WERI-Rb-1 (cell line): ENCODE measurements at regions not wholly inside any gene's neighbourhood (a gene's known extent, or its start where the extent isn't known, plus 50 kb on each side); places are given as distances from the start of the nearest gene placed in this dataset.
A peak's percentile ranks its signal among the peaks of the same experiment; 100 is the strongest.

Experiments used
- DNase-seq: peaks from one replicate; pipeline ENCODE4 v3.0.0-alpha.2; 2020
- H3K27ac ChIP-seq: fragments of 250-450 bp; sonication (Bioruptor Pico); 2 replicates; pipeline ENCODE4 v1.5.1; 2020; ENCODE audit warnings: mild to moderate bottlenecking, moderate library complexity
- H3K27me3 ChIP-seq: fragments of 250-450 bp; sonication (Bioruptor Pico); 2 replicates; pipeline ENCODE4 v1.5.1; 2021; ENCODE audit warnings: mild to moderate bottlenecking, low read depth, moderate library complexity; ENCODE audit not compliant: insufficient read depth, severe bottlenecking
- H3K36me3 ChIP-seq: fragments of 250-450 bp; sonication (Bioruptor Pico); 2 replicates; pipeline ENCODE4 v1.5.1; 2020; ENCODE audit warnings: mild to moderate bottlenecking, moderate library complexity
- H3K4me3 ChIP-seq: 2 replicates; pipeline ENCODE4 v1.5.1; 2011; ENCODE audit warnings: low read depth, mild to moderate bottlenecking, control low read depth, low read length
- H3K9me3 ChIP-seq: fragments of 250-450 bp; sonication (Bioruptor Pico); 2 replicates; pipeline ENCODE4 v1.5.1; 2021; ENCODE audit warnings: mild to moderate bottlenecking, moderate library complexity; ENCODE audit not compliant: severe bottlenecking
- CTCF ChIP-seq: IDR thresholded peaks from 2 replicates; pipeline ENCODE4 v1.5.1; 2011; ENCODE audit warnings: low read depth, mild to moderate bottlenecking, control low read depth, inconsistent platforms, low read length

DNA sequence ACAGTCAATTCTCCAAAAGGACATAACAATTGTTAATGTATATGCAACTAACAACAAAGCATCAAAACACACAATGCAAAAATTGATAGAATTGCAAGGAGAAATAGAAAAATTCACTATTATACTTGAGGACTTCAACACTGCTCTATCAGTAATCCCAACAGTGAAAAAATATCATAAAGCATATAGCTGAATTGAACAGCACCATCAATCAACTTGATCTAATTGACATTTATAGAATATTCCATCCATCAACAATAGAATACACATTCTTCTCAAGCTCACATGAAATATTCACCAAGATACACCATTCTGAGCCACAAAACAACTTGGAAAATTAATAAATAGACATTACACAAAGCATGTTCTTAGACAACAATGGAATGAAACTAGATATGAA lies 60.1 kb upstream of the ASXL3 start:
- DNase-seq: no peak
- peaks cover 2% of the 10 kb centered on the region for H3K27me3 ChIP-seq
- TF ChIP-seq CTCF: no peak

GRCh38 chr18:33513027-33513426 lies 65.0 kb upstream of the ASXL3 start:
- H3K27ac ChIP-seq: no peak overlapping the region
- no peaks in the 10 kb centered on the region for H3K9me3 ChIP-seq
- TF ChIP-seq CTCF: no peak
- H3K4me3 ChIP-seq: no peak overlapping the region
- H3K27me3 ChIP-seq: no peaks in the 10 kb centered on the region
- no peaks in the 10 kb centered on the region for H3K36me3 ChIP-seq
- DNase-seq: no peak

More for the DNA sequence above, 60.1 kb upstream of the ASXL3 start:
- Histone ChIP-seq H3K36me3 (no peaks in the 10 kb centered on the region), H3K4me3 (no peak overlapping the region), H3K9me3 (no peaks in the 10 kb centered on the region), H3K27ac (no peak overlapping the region)

DNA sequence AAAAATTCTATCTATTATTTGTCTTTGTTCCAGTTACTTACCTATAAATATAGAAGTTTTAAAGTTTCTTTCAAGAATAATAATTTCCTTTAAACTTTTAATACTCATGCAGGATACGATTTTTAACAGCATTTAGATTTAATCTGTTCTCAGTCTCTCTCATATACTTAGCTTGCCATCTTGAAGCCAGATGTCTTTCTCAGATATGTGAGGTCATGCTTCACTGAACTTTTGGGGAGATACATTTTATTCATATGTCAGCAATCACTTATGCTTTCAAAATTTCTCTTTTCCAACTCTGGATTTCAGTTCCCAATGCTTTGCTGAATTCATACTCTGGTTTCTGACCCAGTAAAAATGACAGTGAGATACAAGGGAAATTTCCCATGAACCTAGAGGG lies 66.5 kb upstream of the CCDC178 start:
- TF ChIP-seq CTCF: no peak
- peaks cover 2% of the 10 kb centered on the region for H3K27me3 ChIP-seq

GRCh38 chr18:33505798-33506197 lies 65.3 kb upstream of the CCDC178 start:
- DNase-seq: no peak
- no peak for TF ChIP-seq CTCF
- no peaks in the 10 kb centered on the region for H3K36me3 ChIP-seq
- H3K9me3 ChIP-seq: no peaks in the 10 kb centered on the region
- H3K27me3 ChIP-seq: peaks cover 2% of the 10 kb centered on the region
- H3K4me3 ChIP-seq: no peak overlapping the region
- H3K27ac ChIP-seq: no peak overlapping the region

More for the DNA sequence above, 66.5 kb upstream of the CCDC178 start:
- DNase-seq: no peak
- Histone ChIP-seq H3K27ac (no peak overlapping the region), H3K4me3 (no peak overlapping the region), H3K9me3 (no peaks in the 10 kb centered on the region), H3K36me3 (no peaks in the 10 kb centered on the region)

DNA sequence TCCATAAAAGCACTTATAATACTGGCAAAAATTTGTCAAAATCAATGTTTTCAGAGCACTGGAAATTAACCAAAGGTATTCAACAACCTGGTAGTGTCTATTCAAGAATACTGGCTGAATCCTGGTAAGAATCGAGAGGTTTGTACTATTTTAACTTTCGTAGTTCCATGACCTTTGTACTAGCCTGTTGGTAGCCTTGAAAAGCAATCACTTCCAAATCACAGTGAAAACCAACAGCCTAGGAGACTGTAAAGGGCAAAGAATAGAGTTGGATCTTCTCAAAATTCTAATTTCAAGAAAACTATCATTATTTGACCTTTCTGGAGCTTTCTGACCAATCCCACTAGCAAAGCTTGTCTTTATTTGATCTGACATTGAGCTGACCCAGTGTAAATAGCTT lies 64.8 kb upstream of the CCDC178 start:
- Histone ChIP-seq H3K4me3 (no peak overlapping the region), H3K36me3 (no peaks in the 10 kb centered on the region), H3K9me3 (no peaks in the 10 kb centered on the region), H3K27ac (no peak overlapping the region), H3K27me3 (peaks cover 2% of the 10 kb centered on the region)
- no peak for TF ChIP-seq CTCF
- no peak for DNase-seq

DNA sequence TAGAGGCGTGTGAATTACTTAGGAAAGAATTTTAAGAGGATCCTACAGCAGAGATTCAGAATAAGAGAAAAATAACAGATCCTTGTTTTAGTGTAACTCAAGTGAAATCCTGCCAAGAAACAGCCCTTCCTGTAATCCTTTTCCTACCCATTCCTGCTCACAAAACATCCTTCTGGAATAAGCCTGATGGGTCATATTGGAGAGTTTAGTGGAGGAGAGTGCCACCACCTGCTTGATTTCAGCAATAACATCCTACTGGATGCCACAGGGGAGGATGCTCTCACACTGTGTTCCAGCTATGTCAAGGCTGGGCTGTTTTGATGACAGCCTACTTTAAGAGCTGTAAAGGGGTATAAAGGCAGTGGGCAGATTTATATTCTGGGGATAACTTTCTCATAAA lies 54.8 kb upstream of the CCDC178 start:
- no peak overlapping the region for H3K4me3 ChIP-seq
- H3K27me3 ChIP-seq: no peaks in the 10 kb centered on the region
- no peak overlapping the region for H3K27ac ChIP-seq
- no peaks in the 10 kb centered on the region for H3K9me3 ChIP-seq
- H3K36me3 ChIP-seq: no peaks in the 10 kb centered on the region
- peak; percentile 79 for TF ChIP-seq CTCF
- peak; percentile 46 for DNase-seq
